ENCODE measurements at regions not wholly inside any gene's neighbourhood (a gene's known extent, or its start where the extent isn't known, plus 50 kb on each side); places are given as distances from the start of the nearest gene placed in this dataset.

DNA sequence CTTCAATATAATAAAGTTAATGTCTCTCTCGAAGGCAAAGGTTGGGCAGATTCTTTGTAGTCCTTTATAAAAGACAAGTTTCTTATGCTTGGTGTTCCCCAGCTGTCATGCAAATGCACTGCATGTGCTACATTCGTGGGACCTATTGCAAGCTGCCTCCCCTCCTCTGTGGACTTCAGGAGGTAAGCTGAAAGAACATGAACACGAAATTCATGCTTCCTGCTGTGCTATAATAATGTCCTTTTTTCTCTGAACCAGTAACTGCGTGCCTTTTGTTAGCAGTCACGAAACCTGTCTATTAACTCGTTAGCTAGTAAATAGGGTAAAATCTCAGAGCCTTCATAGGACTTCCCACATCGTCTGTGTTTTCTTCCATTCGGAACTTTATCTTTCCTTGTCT lies 363.5 kb downstream of the CDH9 start:
- Histone ChIP-seq H3K79me2 (ENCODE audit: insufficient read depth, low read length) (no peaks in the 10 kb centered on the region), H2AK5ac (ENCODE audit: insufficient read length, low read length) (no peak overlapping the region), H3K4me1 (ENCODE audit: insufficient read depth, low read length) (0 out of 2 replicates have a peak, but pooled peaks cover 3% of the 10 kb centered on the region), H4K5ac (ENCODE audit: insufficient read length, low read depth, low read length) (no peak overlapping the region), H2BK15ac (ENCODE audit: low read depth, low read length) (no peak overlapping the region), H3K79me1 (ENCODE audit: insufficient read depth, low read depth, low read length, poor library complexity, severe bottlenecking) (no peaks in the 10 kb centered on the region), H3K27me3 (ENCODE audit: insufficient read depth, low read length) (no peaks in the 10 kb centered on the region), H3K23ac (ENCODE audit: insufficient read length, low read depth, low read length) (no peak overlapping the region), H2BK120ac (ENCODE audit: low read depth, low read length, poor library complexity, severe bottlenecking) (no peak overlapping the region), H3K14ac (ENCODE audit: insufficient read depth, low read length) (no peak overlapping the region), H3K23me2 (ENCODE audit: insufficient read length, low read depth, low read length, poor library complexity, severe bottlenecking) (no peaks in the 10 kb centered on the region), H4K8ac (replicated peaks; ENCODE audit: insufficient read length, low read depth, low read length) (no peak overlapping the region), H2AFZ (ENCODE audit: low read length) (no peak overlapping the region), H3K4me2 (ENCODE audit: insufficient read depth, insufficient read length, low read length) (no peak overlapping the region), H3K9me3 (ENCODE audit: control insufficient read depth, low read depth, low read length) (no peaks in the 10 kb centered on the region), H3T11ph (ENCODE audit: low read length) (no peak overlapping the region), H2BK12ac (ENCODE audit: insufficient read length, low read depth, low read length) (no peak overlapping the region), H3K56ac (ENCODE audit: insufficient read length, low read depth, low read length) (no peak overlapping the region), H2BK20ac (ENCODE audit: low read depth, low read length, poor library complexity, severe bottlenecking) (no peak overlapping the region), H3K9ac (ENCODE audit: extremely low read depth, insufficient read length, low read length) (no peak overlapping the region), H3K4ac (ENCODE audit: low read depth, low read length) (no peak overlapping the region), H4K20me1 (ENCODE audit: control insufficient read depth, insufficient read depth, insufficient read length) (no peaks in the 10 kb centered on the region), H2BK5ac (ENCODE audit: insufficient read length, low read length) (no peak overlapping the region), H4K91ac (ENCODE audit: insufficient read length, low read depth, low read length) (no peak overlapping the region), H3K27ac (ENCODE audit: insufficient read length, low read depth, low read length) (no peak overlapping the region), H3K18ac (ENCODE audit: insufficient read length, low read depth, low read length) (no peak overlapping the region)
- Mint-ChIP-seq H3K27ac (no peak overlapping the region), H3K4me3 (no peak overlapping the region), H3K27me3 (ENCODE audit: low read depth) (no peaks in the 10 kb centered on the region), H3K36me3 (ENCODE audit: insufficient read depth in 1 of 3, low read depth in 3 of 3) (0 out of 7 replicates have a peak, but pooled peaks cover 0 to 1% (median 0%) of the 10 kb centered on the region in 3 experiments), H3K4me1 (peaks cover 0 to 7% of the 10 kb centered on the region in 2 experiments; a peak in 2 of 4 replicates), H3K9me3 (peaks cover under 1 to 2% of the 10 kb centered on the region in 2 experiments; a peak in 3 of 5 replicates)
- TF ChIP-seq, protein P1, sequence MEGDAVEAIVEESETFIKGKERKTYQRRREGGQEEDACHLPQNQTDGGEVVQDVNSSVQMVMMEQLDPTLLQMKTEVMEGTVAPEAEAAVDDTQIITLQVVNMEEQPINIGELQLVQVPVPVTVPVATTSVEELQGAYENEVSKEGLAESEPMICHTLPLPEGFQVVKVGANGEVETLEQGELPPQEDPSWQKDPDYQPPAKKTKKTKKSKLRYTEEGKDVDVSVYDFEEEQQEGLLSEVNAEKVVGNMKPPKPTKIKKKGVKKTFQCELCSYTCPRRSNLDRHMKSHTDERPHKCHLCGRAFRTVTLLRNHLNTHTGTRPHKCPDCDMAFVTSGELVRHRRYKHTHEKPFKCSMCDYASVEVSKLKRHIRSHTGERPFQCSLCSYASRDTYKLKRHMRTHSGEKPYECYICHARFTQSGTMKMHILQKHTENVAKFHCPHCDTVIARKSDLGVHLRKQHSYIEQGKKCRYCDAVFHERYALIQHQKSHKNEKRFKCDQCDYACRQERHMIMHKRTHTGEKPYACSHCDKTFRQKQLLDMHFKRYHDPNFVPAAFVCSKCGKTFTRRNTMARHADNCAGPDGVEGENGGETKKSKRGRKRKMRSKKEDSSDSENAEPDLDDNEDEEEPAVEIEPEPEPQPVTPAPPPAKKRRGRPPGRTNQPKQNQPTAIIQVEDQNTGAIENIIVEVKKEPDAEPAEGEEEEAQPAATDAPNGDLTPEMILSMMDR (conservative IDR thresholded peaks at IDR 0.05), result no peak
- DNase-seq, result no peak
- WGBS (ENCODE audit: extremely low coverage, insufficient read length, low lambda C conversion rate), result no CpG with 5 or more reads among the region's 8 CpGs
